ENCODE measurements at regions not wholly inside any gene's neighbourhood (a gene's known extent, or its start where the extent isn't known, plus 50 kb on each side); places are given as distances from the start of the nearest gene placed in this dataset.

GRCh38 chr2:39929531-39929930, 150.5 kb upstream of the THUMPD2 start:
- Histone ChIP-seq H3K27ac (no peak overlapping the region), H3K36me3 (no peaks in the 10 kb centered on the region), H3K4me1 (no peaks in the 10 kb centered on the region), H3K27me3 (no peaks in the 10 kb centered on the region), H3K9me3 (no peaks in the 10 kb centered on the region), H3K4me3 (no peak overlapping the region)
- no peak for TF ChIP-seq POLR2A (IDR thresholded peaks at IDR 0.05)
- no peak for TF ChIP-seq CTCF (IDR thresholded peaks at IDR 0.05)
- ATAC-seq: no peak
- WGBS, 4 donors: 66 to 97% (median 93%) methylated on average over 2 of the region's 2 CpGs
- intact Hi-C loops (cut with DNase I): loop anchor here in 1 of 10 donors (10.0 kb wide), 1 partner anchor 1845 kb away; no protein-coding TSS in a partner anchor
- DNase-seq: no peak

GRCh38 chr2:39925312-39925711, 146.3 kb upstream of the THUMPD2 start:
- Histone ChIP-seq H3K4me1 (no peaks in the 10 kb centered on the region), H3K36me3 (no peaks in the 10 kb centered on the region), H3K4me3 (no peak overlapping the region), H3K9me3 (no peaks in the 10 kb centered on the region), H3K27ac (no peak overlapping the region), H3K27me3 (no peaks in the 10 kb centered on the region)
- ATAC-seq: no peak
- WGBS, 4 donors: 88 to 95% (median 94%) methylated on average over 2 to 3 of the region's 3 CpGs
- TF ChIP-seq POLR2A (IDR thresholded peaks at IDR 0.05): no peak
- TF ChIP-seq CTCF (IDR thresholded peaks at IDR 0.05): no peak
- DNase-seq: no peak
- intact Hi-C loops (cut with DNase I): loop anchor here in 1 of 10 donors (10.0 kb wide), 1 partner anchor 1849 kb away; no protein-coding TSS in a partner anchor

GRCh38 chr2:39923455-39923854, 144.4 kb upstream of the THUMPD2 start:
- Histone ChIP-seq H3K27me3 (no peaks in the 10 kb centered on the region), H3K36me3 (no peaks in the 10 kb centered on the region), H3K27ac (no peak overlapping the region), H3K9me3 (no peaks in the 10 kb centered on the region), H3K4me3 (no peak overlapping the region), H3K4me1 (no peaks in the 10 kb centered on the region)
- DNase-seq (no peak), ATAC-seq (peak in 1 of 4 donors; percentile 31)
- TF ChIP-seq POLR2A (IDR thresholded peaks at IDR 0.05) (no peak), CTCF (IDR thresholded peaks at IDR 0.05) (no peak)
- WGBS, 4 donors: 54 to 74% (median 65%) methylated on average over 2 of the region's 2 CpGs
- intact Hi-C loops (cut with DNase I): loop anchor here in 2 of 10 donors (5.0 to 10.0 kb wide), 2 partner anchors 629 to 1851 kb away; no protein-coding TSS in a partner anchor

GRCh38 chr2:39922679-39923405, 143.8 kb upstream of the THUMPD2 start:
- TF ChIP-seq POLR2A (IDR thresholded peaks at IDR 0.05) (no peak), CTCF (IDR thresholded peaks at IDR 0.05) (no peak)
- Histone ChIP-seq H3K4me3 (no peak overlapping the region), H3K27me3 (no peaks in the 10 kb centered on the region), H3K9me3 (no peaks in the 10 kb centered on the region), H3K27ac (no peak overlapping the region), H3K4me1 (no peaks in the 10 kb centered on the region), H3K36me3 (no peaks in the 10 kb centered on the region)
- intact Hi-C loops (cut with DNase I): loop anchor here in 2 of 10 donors (5.0 to 10.0 kb wide), 2 partner anchors 629 to 1852 kb away; no protein-coding TSS in a partner anchor
- DNase-seq (no peak), ATAC-seq (no peak)
- 84 to 90% (median 87%) methylated on average over 5 of the region's 5 CpGs for WGBS, 4 donors
